ENCODE measurements at regions not wholly inside any gene's neighbourhood (a gene's known extent, or its start where the extent isn't known, plus 50 kb on each side); places are given as distances from the start of the nearest gene placed in this dataset.
"Not testable (repeated sequence)": the region's sequence is repeated elsewhere in the genome, so short reads cannot be mapped to it uniquely, and the experiment has no call there.

DNA sequence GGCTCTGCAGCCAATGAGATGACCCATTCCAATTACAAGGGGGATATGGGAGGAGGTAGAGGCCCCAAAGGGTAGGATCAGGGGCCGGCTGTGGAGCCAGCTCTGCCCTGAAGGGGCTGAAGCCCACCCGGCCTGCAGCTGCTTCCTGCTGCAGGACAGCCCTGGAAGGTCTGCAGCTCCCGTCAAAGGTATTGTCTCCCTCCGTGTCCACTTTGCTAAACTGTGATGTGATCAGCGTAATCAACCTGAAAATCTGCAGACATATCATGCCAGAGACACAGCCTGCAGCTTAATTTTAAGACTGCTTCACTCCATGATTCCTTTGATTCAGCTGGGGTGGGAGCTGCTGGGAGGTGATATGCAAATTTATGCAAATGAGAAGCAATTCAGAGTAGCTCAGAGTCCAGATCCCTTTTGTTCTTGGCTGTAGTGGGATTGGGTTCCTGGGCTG, 90.7 kb downstream of the GADD45G start:
- no peak for DNase-seq (ENCODE audit: low read depth in 2 of 2)

- not testable (repeated sequence) for DNase-seq (ENCODE audit: low read depth in 2 of 2)
Observed at GRCh38 chr9:89695979-89696378, 91.2 kb downstream of the GADD45G start.

GRCh38 chr9:89696780-89697179, 92.0 kb downstream of the GADD45G start:
- DNase-seq (ENCODE audit: low read depth in 2 of 2) = no peak

DNA sequence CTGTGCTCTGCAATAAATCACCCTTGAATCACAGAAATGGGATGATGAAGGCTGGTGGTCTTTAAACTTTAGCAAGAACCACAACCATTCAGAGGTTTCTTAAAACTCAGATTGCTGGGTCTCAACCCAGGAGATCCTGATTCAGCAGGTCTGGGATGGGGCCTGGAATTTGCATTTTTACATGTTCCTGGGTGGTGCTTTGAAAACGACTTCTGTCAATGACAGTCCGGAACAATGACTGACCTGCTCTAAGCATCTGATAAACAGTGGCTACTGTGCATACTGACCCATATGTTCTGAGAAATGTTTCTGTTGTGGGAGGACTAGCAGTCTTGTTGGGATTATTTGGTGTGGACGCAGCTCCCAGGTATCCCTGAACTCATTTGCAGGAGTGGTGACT, 92.7 kb downstream of the GADD45G start:
- no peak for DNase-seq (ENCODE audit: low read depth in 2 of 2)

DNA sequence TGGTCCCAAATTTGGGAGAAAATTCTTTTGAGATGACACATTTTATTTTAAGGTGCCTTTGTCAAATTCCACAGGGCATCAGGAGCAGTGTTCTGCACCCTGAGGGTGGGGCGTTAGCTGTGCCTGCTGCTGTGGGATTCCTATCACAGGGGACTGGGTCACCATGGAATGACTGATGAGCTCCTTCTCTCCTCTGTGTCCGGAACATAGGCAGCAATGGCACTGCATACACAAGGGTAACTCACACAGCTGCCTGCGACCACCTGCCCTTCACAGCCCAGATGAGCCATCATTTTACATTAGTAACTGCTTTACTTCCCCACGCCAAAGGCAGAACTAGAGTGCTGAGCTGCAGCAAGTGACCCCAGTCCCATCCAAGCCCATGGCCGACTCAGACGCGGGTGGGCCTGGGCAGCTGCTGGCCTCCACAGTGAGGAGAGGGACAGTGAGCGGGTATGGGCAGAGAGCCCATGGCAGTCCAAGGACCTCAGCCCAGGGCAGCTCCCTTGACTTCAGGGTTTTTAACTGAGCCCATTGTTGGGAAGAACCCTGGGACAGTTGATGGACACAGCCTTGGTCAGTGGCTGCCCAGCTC, 93.7 kb downstream of the GADD45G start:
- DNase-seq (ENCODE audit: low read depth in 2 of 2) = no peak

DNA sequence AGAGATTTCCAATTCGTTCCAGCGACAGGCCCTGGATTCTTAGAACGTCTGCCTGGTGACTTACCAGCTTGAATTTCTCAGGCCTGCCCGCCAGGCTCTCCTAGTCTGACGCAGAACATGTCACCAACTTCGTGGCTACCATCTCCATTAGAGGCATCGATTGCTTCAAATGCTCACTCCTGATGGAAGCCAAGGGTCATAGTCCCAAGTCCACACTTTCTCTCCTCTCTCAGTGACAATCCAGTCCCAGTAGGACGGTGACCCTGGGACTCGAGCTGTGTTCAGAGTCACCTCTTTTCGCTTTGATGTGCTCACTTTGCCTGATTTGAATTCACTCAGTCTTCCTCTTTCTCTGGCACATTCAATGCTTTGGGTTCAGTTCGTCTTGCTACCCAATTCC, 94.8 kb downstream of the GADD45G start:
- no peak for DNase-seq (ENCODE audit: low read depth in 2 of 2)

DNA sequence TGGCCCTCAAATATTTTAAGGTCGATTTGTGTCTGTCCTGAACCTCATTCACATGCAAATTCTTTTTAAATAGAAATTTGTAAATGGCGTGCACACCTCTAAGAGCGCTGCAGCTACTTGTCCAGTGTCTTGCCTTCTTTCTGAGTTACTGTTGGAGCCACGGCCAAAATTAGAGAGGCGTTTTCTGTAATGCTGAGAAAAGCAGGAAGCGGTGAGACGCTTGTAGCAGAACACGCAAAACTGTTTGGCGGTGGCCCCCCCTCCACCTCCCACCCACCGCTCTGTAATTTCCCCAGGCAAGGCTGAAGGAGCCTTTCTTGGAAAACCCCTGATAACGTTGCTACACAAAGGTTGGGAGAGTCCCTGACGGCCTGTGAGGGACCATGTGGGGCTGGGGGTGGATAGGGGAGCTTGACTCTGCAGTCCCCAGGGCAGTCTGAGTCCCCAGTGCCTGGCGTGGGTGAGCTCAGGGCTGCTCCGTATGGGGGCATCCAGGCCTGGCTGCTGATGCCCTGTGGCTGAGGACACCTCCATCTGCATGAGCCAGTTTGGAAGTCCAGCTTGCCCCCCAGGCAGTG, 96.5 kb downstream of the GADD45G start:
- no peak for DNase-seq (ENCODE audit: low read depth in 2 of 2)

GRCh38 chr9:89702401-89702800, 97.6 kb downstream of the GADD45G start:
- peak in 1 of 2 donors; percentile 16 for DNase-seq (ENCODE audit: low read depth in 2 of 2)

DNA sequence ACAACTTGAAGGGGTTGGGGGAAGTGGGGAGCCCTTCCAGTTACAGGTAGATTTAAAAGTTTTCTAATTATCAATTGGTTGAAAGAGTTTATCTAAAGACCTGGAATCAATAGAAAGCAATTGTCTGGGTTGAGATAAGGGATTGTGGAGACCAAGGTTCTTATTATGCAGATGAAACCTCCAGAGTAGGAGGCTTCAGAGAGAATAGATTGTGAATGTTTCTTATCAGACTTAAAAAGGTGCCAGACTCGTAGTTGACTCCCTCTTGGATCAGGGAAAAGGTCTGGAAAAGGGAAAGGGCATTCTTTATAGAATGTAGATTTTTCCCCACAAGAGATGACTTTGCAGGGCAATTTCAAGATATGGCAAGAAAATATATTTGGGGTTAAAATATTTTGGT, 100.8 kb downstream of the GADD45G start:
- DNase-seq (ENCODE audit: low read depth in 2 of 2) = no peak

DNA sequence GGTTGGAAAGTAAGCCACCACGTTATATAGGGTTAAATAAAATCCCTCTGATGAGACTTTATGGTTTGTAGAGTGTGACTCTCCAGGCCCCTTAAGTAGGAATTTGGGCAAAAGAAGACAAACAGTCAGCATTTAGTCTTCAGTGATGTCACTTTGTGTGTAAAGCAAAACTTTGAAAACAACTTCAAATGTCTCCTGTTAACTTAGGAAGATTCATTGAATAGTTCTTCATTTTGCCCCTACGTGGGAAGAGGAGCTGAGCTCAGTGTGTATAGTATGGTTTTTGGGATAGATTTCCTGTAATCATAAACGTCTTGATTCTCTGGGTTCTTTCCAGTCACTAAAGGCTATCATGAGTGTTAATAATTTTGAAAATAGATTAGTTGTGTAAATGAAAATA, 101.3 kb downstream of the GADD45G start:
- no peak for DNase-seq (ENCODE audit: low read depth in 2 of 2)

DNA sequence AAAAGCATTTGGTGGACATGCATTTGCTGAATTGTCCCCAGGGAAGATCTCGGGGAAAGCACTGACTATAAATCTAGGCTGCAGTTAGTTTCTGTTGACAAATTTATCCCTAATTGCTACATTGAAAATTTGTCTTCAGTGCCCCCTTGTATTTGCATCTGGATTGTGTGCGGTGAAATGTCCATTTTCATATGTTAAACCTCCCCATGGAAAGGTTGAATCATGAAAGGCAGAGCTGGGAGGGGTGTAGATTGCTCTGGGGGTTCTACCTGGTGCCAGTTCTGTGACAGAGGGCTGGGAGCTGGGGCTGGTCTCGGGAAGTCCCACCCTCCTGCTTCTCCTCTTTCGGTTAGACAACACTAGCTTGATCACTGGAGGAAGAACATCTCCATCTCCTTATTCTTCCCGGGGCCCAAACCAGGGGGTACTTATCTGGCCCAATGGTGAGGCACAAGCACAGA, 101.9 kb downstream of the GADD45G start:
- no peak for DNase-seq (ENCODE audit: low read depth in 2 of 2)

DNA sequence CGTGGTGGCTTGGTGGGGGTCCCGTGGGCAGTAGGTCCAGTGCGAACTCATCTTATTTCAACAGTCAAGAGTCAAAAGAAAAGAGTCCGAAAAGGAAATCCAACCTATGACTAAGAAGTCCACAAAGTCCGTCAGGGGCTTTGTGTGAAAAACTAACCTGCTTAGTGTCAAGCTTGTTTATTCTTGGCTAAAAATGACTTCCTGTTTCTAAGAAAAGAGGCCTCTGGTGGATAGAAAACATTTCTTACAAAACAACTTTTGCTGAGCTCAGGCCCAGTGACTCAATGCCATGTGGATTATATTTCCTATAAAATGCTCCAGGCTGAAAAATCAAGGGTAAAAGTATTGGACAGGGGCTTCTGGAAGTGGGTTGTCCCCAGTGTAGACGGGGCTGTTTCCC, 105.9 kb downstream of the GADD45G start:
- DNase-seq (ENCODE audit: low read depth in 2 of 2) = peak in 1 of 2 donors; percentile 56

DNA sequence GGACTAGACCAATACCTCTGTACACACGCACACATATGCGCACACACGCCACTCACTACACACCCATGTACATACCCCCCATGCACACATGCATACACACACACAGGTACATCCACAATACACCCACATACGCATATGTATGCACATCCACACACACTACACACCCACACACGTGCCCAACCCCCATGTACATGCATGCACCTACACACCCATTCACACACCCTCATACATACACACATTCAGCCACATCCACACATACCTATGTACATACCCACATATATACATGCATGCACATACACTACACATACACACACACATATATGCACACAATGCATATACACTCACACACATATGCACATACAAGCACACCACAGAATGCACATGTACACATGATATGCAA, 107.1 kb downstream of the GADD45G start:
- DNase-seq (ENCODE audit: low read depth in 2 of 2) = no peak

- no peak for DNase-seq (ENCODE audit: low read depth in 2 of 2)
Observed at GRCh38 chr9:89712283-89712682, 107.5 kb downstream of the GADD45G start.

DNA sequence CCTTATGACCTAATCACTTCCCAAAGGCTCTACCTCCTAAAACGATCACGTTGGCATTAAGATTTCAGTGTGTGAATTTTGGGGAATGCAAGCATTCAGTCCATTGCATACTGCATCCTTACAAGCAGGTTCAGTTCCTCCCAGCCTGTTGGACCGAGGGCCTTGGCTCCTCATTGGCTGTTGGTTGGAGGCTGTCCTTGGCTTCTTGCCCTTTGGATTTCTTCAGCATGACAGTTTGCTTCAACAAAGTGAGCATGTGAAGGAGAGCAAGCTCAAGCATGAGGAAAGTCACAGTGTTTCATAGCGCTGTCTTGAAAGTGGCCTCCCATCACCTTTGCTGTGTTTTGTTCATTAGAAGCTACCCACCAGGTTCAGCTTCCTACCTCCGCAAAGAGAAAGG, 109.5 kb downstream of the GADD45G start:
- no peak for DNase-seq (ENCODE audit: low read depth in 2 of 2)

GRCh38 chr9:89715318-89715858, 110.6 kb downstream of the GADD45G start:
- DNase-seq (ENCODE audit: low read depth in 2 of 2) = no peak

- DNase-seq (ENCODE audit: low read depth in 2 of 2) = no peak
Observed at GRCh38 chr9:89715881-89716280, 111.1 kb downstream of the GADD45G start.

- DNase-seq (ENCODE audit: low read depth in 2 of 2) = no peak
Observed at GRCh38 chr9:89716559-89716958, 111.7 kb downstream of the GADD45G start.

DNA sequence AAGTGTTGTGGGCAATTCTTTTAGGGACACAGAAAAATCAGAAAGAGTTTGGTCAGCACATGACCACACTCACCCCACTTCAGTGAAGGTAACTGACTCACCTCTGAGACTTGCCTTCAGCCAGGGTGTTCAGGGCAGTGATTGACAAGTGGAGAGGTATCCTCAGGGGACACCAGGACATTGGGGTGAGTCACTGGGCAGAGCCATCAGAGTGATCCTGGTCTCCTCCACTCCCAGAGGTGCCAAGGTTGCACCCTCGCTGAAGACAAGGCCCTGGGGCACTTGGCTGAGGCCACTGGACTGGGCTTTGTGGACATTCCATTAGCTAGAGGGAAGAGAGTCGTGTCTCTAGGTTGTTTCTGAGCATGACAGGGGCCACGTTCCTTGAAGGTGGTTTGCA, 113.4 kb downstream of the GADD45G start:
- no peak for DNase-seq (ENCODE audit: low read depth in 2 of 2)

DNA sequence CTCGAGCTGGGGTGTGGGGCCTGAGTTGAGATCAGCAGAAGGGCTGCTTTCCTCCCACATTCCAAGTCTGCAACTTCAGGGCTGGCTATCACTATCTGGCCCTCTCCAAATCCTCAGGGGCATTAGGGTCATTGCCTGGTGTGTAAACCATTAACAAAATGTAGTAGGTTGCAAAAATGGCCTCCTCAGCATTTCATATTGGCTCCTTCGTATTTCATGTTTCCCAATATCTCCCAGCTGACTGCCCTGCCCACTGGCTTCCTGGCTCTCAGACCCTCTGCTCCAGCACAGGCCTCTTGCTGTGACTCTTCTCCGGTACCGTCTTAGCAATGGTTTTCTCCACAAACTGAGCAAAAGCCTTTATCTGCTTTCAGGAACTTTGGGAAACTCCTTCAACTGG, 113.8 kb downstream of the GADD45G start:
- no peak for DNase-seq (ENCODE audit: low read depth in 2 of 2)

DNA sequence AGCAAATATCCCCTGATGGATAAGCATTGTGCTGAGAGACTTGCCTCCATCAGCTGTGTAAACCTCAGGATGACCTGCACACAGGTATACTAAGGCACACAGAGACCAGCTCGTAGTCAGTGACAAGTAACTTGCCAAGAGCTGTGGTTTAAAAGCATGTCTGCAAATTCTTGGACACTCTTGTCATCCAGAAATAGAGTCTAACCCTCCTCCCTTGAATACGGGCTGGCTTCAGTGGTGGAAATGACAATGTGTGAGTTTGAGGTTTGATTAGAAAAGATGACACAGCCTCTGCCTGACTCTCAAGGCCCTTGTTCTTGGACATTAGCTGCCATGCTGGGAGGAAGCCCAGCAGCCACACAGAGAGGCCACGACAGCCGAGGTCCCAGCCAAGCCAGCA, 114.4 kb downstream of the GADD45G start:
- DNase-seq (ENCODE audit: low read depth in 2 of 2) = no peak

GRCh38 chr9:89720696-89721175, 115.9 kb downstream of the GADD45G start:
- no peak for DNase-seq (ENCODE audit: low read depth in 2 of 2)

- DNase-seq (ENCODE audit: low read depth in 2 of 2) = no peak
Observed at GRCh38 chr9:89721176-89721700, 116.4 kb downstream of the GADD45G start.

Measured in lung microvascular endothelial cell (primary cell).